WTC11 (cell line): ENCODE measurements at regions not wholly inside any gene's neighbourhood (a gene's known extent, or its start where the extent isn't known, plus 50 kb on each side); places are given as distances from the start of the nearest gene placed in this dataset.

Experiments used
- ATAC-seq: fragments of 200-7000 bp; cut with Tn5 transposase; 2 replicates; pipeline ENCODE4 v1.10.0; 2021; ENCODE audit warnings: mild to moderate bottlenecking, moderate library complexity
- CTCF ChIA-PET: fragments of 300-600 bp; sonication (Branson Sonifier 250); formaldehyde crosslinking; loops from one replicate; lab custom pipeline; 2021; ENCODE audit warnings: antibody characterized with exemption; lab: Charles Lee
- POLR2A ChIA-PET: fragments of 350-600 bp; sonication (Branson Sonifier 250); formaldehyde crosslinking; loops from one replicate; lab custom pipeline; 2021; ENCODE audit warnings: antibody characterized with exemption; lab: Charles Lee
- DNase-seq: peaks from one replicate; pipeline ENCODE4 v3.0.0; 2021; ENCODE audit warnings: low spot score
- H3K27ac Mint-ChIP-seq: 2 replicates; pipeline ENCODE4 v1.8.0; 2021; ENCODE audit warnings: mixed read lengths
- H3K27me3 Mint-ChIP-seq: 2 replicates; pipeline ENCODE4 v1.8.0; 2021; ENCODE audit warnings: low read depth, mild to moderate bottlenecking, moderate library complexity, mixed read lengths
- H3K36me3 Mint-ChIP-seq: 2 replicates; pipeline ENCODE4 v1.8.0; 2021; ENCODE audit warnings: mixed read lengths
- H3K4me1 Mint-ChIP-seq: 2 replicates; pipeline ENCODE4 v1.8.0; 2022; ENCODE audit warnings: mixed read lengths
- H3K4me3 Mint-ChIP-seq: 2 replicates; pipeline ENCODE4 v1.8.0; 2021; ENCODE audit warnings: mild to moderate bottlenecking, moderate library complexity, mixed read lengths
- H3K9me3 Mint-ChIP-seq: 2 replicates; pipeline ENCODE4 v1.8.0; 2021; ENCODE audit warnings: mixed read lengths
- ATF1 ChIP-seq: sonication (generic); formaldehyde crosslinking; IDR thresholded peaks from 2 replicates; pipeline ENCODE4 v1.8.1; 2023; ENCODE audit warnings: mild to moderate bottlenecking, moderate library complexity, missing genetic modification reagents
- ATF3 ChIP-seq: sonication (generic); formaldehyde crosslinking; conservative IDR thresholded peaks from 2 replicates; pipeline ENCODE4 v1.8.1; 2022; ENCODE audit warnings: mild to moderate bottlenecking, missing genetic modification reagents
- CREM ChIP-seq: sonication (generic); formaldehyde crosslinking; IDR thresholded peaks from 2 replicates; pipeline ENCODE4 v1.8.1; 2022; ENCODE audit warnings: mild to moderate bottlenecking, missing genetic modification reagents, moderate library complexity
- E2F4 ChIP-seq: sonication (generic); formaldehyde crosslinking; IDR thresholded peaks from 2 replicates; pipeline ENCODE4 v1.8.1; 2022; ENCODE audit warnings: low read depth, mild to moderate bottlenecking, moderate library complexity, missing genetic modification reagents, borderline replicate concordance
- ERG ChIP-seq: fragments of 250-450 bp; sonication (Bioruptor Pico); IDR thresholded peaks from 2 replicates; pipeline ENCODE4 v1.8.0; 2021; ENCODE audit warnings: mild to moderate bottlenecking
- FOXJ3 ChIP-seq: sonication (generic); formaldehyde crosslinking; IDR thresholded peaks from 2 replicates; pipeline ENCODE4 v1.9.0; 2021; ENCODE audit warnings: missing genetic modification reagents, mild to moderate bottlenecking, borderline replicate concordance
- FOXP4 ChIP-seq: sonication (generic); formaldehyde crosslinking; IDR thresholded peaks from 2 replicates; pipeline ENCODE4 v1.8.0; 2022; ENCODE audit warnings: mild to moderate bottlenecking, missing genetic modification reagents
- MLX ChIP-seq: sonication (generic); formaldehyde crosslinking; IDR thresholded peaks from 2 replicates; pipeline ENCODE4 v1.8.1; 2023; ENCODE audit warnings: mild to moderate bottlenecking, missing genetic modification reagents, moderate library complexity
- MXD4 ChIP-seq: fragments of 250-450 bp; sonication (Bioruptor Pico); IDR thresholded peaks from 2 replicates; pipeline ENCODE4 v1.8.0; 2021; ENCODE audit warnings: mild to moderate bottlenecking, moderate library complexity, borderline replicate concordance
- NFYB ChIP-seq: sonication (generic); formaldehyde crosslinking; conservative IDR thresholded peaks from 2 replicates; pipeline ENCODE4 v1.8.0; 2022; ENCODE audit warnings: low read depth, missing genetic modification reagents
- NR3C1 ChIP-seq: sonication (generic); formaldehyde crosslinking; conservative IDR thresholded peaks from 2 replicates; pipeline ENCODE4 v1.8.1; 2023; ENCODE audit warnings: low read depth, mild to moderate bottlenecking, missing genetic modification reagents
- PRDM15 ChIP-seq: sonication (generic); formaldehyde crosslinking; IDR thresholded peaks from 2 replicates; pipeline ENCODE4 v1.8.0; 2022; ENCODE audit warnings: missing genetic modification reagents
- SMAD4 ChIP-seq: sonication (generic); formaldehyde crosslinking; IDR thresholded peaks from 2 replicates; pipeline ENCODE4 v1.8.0; 2022; ENCODE audit warnings: mild to moderate bottlenecking, missing genetic modification reagents
- ZBTB43 ChIP-seq: sonication (generic); formaldehyde crosslinking; IDR thresholded peaks from 2 replicates; pipeline ENCODE4 v1.8.1; 2023; ENCODE audit warnings: mild to moderate bottlenecking, missing genetic modification reagents
- ZNF425 ChIP-seq: fragments of 250-450 bp; sonication (Bioruptor Pico); conservative IDR thresholded peaks from 2 replicates; pipeline ENCODE4 v1.9.0; 2021; ENCODE audit warnings: mild to moderate bottlenecking
- ZSCAN18 ChIP-seq: fragments of 250-450 bp; sonication (Bioruptor Pico); IDR thresholded peaks from 2 replicates; pipeline ENCODE4 v2.1.2; 2022; ENCODE audit warnings: mild to moderate bottlenecking, moderate library complexity

- TF ChIP-seq ZBTB43 (CRISPR knock-in tag): no peak
These were observed 148.0 kb downstream of the ANKRD7 start (continued) for GRCh38 chr7:118372530-118372929.

GRCh38 chr7:118389629-118390028 is 165.1 kb downstream of the ANKRD7 start:
- ATAC-seq: no peak
- CTCF ChIA-PET: no interaction called here
- H3K9me3 Mint-ChIP-seq: no peaks in the 10 kb centered on the region

More at GRCh38 chr7:118389629-118390028, 165.1 kb downstream of the ANKRD7 start:
- no peak overlapping the region for H3K27ac Mint-ChIP-seq
- no peak overlapping the region for H3K4me3 Mint-ChIP-seq
- POLR2A ChIA-PET: no interaction called here
- H3K27me3 Mint-ChIP-seq: no peaks in the 10 kb centered on the region
- H3K36me3 Mint-ChIP-seq: no peaks in the 10 kb centered on the region
- DNase-seq: no peak
- no peak for TF ChIP-seq CREM
- TF ChIP-seq MXD4 (CRISPR knock-in tag): no peak
- TF ChIP-seq ERG (CRISPR knock-in tag): no peak
- no peak for TF ChIP-seq ZNF425
- no peak for TF ChIP-seq SMAD4
- no peak for TF ChIP-seq FOXJ3 (CRISPR knock-in tag)
- no peak for TF ChIP-seq ZSCAN18 (CRISPR knock-in tag)
- TF ChIP-seq ATF1: no peak
- no peak for TF ChIP-seq MLX (CRISPR knock-in tag)
- TF ChIP-seq FOXP4 (CRISPR knock-in tag): no peak
- no peak for TF ChIP-seq E2F4 (CRISPR knock-in tag)
- TF ChIP-seq ATF3: no peak
- TF ChIP-seq NR3C1 (CRISPR knock-in tag): no peak
- TF ChIP-seq NFYB (CRISPR knock-in tag): no peak
- no peak for TF ChIP-seq PRDM15
- TF ChIP-seq, all 79 proteins: peak for 0
- H3K4me1 Mint-ChIP-seq: peaks cover 2% of the 10 kb centered on the region; the same call in 1 of the 2 replicates
